GM10248 (cell line): ENCODE measurements at regions not wholly inside any gene's neighbourhood (a gene's known extent, or its start where the extent isn't known, plus 50 kb on each side); places are given as distances from the start of the nearest gene placed in this dataset.

Source experiments
- CTCF ChIA-PET: fragments of 300-600 bp; sonication (Branson Sonifier 250); formaldehyde crosslinking; extraction: SDS; loops from one replicate; lab custom pipeline; 2021; ENCODE audit warnings: antibody characterized with exemption; lab: Yijun Ruan, JAX
- POLR2A ChIA-PET: fragments of 350-650 bp; sonication (Branson Sonifier 250); formaldehyde crosslinking; extraction: SDS; loops from one replicate; lab custom pipeline; 2020; ENCODE audit warnings: antibody characterized with exemption; lab: Yijun Ruan, JAX
- DNase-seq: peaks from one replicate; pipeline ENCODE4 v3.0.0; 2012; ENCODE audit errors: extremely low spot score
- TF ChIP-seq, protein P1 (sequence below): IDR thresholded peaks from 2 replicates; pipeline ENCODE4 v1.5.1; 2012; ENCODE audit warnings: mild to moderate bottlenecking, low read depth; ENCODE audit errors: extremely low read depth, missing control alignments, control extremely low read depth

DNA sequence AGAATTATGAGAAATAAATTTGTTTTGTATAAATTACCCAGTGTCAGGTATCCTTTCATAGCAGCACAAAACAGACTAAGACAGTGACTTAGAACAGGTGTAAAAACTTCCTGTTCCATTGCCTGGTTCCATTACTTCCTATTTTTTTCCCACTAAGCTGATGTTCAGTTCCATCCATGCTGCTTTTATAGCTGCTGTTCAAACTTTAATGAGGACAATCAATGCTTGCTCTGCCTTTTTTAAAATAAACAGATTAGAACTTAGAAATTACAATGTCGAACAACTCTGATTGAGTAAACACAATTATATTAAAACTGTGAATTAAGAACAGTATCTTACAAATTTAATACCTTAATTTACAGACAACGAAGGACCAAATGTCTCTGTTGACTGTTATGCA lies 818.9 kb downstream of the OLFM4 start:
- POLR2A ChIA-PET, result no interaction called here
- no peak for DNase-seq
- CTCF ChIA-PET, result no interaction called here
- TF ChIP-seq, protein P1, sequence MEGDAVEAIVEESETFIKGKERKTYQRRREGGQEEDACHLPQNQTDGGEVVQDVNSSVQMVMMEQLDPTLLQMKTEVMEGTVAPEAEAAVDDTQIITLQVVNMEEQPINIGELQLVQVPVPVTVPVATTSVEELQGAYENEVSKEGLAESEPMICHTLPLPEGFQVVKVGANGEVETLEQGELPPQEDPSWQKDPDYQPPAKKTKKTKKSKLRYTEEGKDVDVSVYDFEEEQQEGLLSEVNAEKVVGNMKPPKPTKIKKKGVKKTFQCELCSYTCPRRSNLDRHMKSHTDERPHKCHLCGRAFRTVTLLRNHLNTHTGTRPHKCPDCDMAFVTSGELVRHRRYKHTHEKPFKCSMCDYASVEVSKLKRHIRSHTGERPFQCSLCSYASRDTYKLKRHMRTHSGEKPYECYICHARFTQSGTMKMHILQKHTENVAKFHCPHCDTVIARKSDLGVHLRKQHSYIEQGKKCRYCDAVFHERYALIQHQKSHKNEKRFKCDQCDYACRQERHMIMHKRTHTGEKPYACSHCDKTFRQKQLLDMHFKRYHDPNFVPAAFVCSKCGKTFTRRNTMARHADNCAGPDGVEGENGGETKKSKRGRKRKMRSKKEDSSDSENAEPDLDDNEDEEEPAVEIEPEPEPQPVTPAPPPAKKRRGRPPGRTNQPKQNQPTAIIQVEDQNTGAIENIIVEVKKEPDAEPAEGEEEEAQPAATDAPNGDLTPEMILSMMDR, result no peak

DNA sequence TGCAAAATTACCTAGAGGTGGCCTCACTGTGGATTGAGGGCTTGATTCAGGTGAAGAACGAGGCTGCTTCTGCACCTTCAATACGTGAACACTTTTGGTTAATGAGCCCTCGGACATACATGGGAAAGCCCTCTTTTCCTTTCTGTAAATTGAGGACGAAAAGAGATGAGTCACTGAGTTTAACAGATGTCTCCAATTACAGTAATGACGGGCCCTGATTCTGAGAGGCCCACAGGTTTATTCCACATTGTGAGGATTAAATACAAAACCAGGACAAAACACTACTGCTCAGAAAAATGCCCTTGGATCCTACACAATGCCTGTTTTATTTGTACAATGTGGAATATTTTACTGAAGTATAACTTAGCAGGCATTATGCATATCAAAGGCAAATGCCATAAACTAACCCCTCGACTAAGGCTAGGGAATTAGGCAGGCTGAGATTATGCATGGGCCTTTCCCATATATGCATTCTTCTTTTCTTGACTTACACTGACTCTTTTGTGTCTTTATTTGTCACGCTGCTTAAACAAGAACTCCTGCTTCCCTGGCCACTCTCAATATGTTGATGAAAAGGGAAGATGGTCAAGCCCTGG lies 819.9 kb downstream of the OLFM4 start:
- POLR2A ChIA-PET, result no interaction called here
- TF ChIP-seq, protein P1, result no peak
- CTCF ChIA-PET, result no interaction called here
- no peak for DNase-seq

DNA sequence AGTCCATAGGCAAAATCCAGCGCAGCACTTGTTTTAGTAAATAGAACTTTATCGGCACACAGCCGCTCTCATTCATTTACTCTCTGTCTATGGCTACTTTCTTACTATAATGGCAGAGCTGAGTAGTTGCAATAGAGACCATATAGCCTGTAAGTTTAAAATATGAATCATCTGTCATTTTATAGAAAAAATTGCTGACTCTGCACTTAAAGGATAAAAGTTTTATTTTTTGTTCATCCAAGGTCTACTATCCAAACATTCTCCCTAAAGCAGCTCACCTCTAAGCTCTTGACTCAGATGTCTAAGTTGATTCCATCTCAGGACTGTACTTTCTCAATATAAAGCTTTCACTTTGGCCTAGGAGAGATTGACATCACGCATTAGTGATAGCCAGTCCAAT lies 825.7 kb downstream of the OLFM4 start:
- TF ChIP-seq, protein P1, result no peak
- no peak for DNase-seq
- ChIA-PET POLR2A (no interaction called here), CTCF (interaction anchor here (1.3 kb wide), 1 partner anchor 9 kb away, joined by 4 read pairs; no protein-coding TSS in a partner anchor)

DNA sequence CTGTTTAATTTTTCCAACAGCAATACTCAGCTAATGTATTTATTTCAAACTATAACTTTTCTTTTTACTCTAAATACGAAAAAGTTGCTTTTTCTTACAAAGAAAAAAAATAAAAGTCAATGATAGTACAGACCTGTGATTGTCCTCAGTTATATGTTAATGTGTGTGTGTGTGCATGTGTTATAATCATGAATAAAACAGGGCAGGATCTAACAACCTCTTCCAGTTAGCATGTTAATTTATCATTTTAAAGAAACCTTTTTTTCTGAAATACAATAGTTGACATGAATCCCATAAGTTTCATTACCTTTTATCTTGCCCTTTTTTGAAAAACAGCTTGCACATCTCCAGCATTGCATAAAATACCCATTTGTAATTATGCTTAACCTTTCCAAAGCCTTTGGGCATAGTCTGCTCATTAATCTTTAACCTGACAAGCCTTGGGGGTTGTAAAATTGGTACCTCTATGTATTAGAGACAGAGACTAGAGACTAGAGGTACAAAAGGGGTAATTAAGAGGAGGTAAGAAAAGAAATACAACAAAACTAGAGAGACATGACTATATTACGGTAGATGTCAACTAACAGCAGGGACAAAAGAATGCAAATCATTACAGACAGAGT lies 828.1 kb downstream of the OLFM4 start:
- TF ChIP-seq, protein P1, result no peak
- ChIA-PET CTCF (no interaction called here), POLR2A (no interaction called here)
- DNase-seq, result no peak

DNA sequence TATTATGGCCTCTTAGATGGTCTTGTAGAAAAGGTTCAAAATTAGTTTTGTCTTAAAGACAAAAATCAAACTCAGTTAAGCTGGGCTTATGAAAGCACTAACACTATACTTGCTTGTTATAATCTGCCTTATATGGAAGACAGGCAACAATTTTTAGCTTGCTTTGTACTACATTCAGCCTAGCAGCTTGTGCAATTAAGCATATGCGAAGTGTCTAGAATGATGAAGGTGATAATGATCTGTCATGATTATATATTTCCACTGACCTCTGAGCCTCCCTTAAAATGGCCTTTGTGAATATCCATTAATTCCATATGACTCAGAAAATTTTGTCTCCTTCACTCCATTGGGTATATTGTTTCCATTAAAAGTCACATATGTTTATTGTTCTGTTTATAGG lies 834.9 kb downstream of the OLFM4 start:
- ChIA-PET POLR2A (no interaction called here), CTCF (interaction anchor here (0.9 kb wide), 1 partner anchor 9 kb away, joined by 4 read pairs; no protein-coding TSS in a partner anchor)
- DNase-seq, result no peak
- TF ChIP-seq, protein P1, result no peak

DNA sequence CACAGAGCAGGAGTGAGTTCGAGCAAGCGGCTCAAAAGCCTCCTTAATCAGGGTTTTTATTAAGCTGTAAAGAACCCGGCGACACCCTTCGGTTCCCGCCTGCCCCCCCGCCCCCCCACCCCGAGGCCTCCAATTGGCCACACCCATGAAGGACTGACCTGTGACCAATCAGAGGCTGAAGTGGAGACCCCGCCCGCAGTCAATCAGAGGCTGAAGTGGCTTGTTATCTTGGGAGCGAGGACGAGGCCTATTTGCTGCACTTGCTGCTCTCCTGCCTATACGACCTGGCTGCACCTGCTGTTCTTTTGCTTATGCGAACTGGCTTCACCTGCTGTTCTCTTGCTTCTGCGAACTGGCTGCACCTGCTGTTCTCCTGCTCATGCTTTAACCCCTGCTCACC lies 844.9 kb downstream of the OLFM4 start:
- no peak for DNase-seq
- ChIA-PET POLR2A (no interaction called here), CTCF (interaction anchor here (1.0 kb wide), 1 partner anchor 16 kb away, joined by 3 read pairs; no protein-coding TSS in a partner anchor)
- TF ChIP-seq, protein P1, result no peak
